Epithelial cell of esophagus (primary cell): ENCODE measurements at regions not wholly inside any gene's neighbourhood (a gene's known extent, or its start where the extent isn't known, plus 50 kb on each side); places are given as distances from the start of the nearest gene placed in this dataset.

Experiments
- DNase-seq: peaks from one replicate; pipeline ENCODE4 v3.0.0; 2010; ENCODE audit warnings: low read depth
- H3K4me3 ChIP-seq: 2 replicates; pipeline ENCODE4 v1.5.1; 2011; ENCODE audit warnings: mild to moderate bottlenecking, low read length, control low read depth
- TF ChIP-seq, protein P1 (sequence below): IDR thresholded peaks from 2 replicates; pipeline ENCODE4 v1.5.1; 2011; ENCODE audit warnings: low read depth, mild to moderate bottlenecking, low read length, control low read depth, inconsistent platforms; ENCODE audit not compliant: insufficient read depth; ENCODE audit errors: missing control alignments

DNA sequence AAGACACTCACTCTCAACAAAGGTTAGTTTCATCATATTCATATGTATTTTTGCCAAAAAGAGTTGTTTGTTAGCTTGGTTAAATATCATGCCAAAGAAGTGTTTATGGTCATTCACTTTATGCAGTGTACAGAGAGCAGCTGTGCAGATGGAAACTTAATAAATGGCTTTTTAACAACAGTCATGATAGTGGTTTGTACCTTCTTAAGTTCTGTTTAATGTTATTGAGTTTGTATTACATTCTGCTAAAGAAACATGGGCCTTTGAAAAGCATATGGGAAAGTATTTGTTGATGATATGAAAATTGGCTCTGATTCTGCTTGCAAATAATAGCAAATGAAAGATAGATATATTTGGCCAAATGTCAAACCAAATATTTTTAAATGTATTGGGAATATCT lies 607.3 kb downstream of the NCAM2 start:
- H3K4me3 ChIP-seq = no peak overlapping the region
- no peak for DNase-seq
- TF ChIP-seq, protein P1, sequence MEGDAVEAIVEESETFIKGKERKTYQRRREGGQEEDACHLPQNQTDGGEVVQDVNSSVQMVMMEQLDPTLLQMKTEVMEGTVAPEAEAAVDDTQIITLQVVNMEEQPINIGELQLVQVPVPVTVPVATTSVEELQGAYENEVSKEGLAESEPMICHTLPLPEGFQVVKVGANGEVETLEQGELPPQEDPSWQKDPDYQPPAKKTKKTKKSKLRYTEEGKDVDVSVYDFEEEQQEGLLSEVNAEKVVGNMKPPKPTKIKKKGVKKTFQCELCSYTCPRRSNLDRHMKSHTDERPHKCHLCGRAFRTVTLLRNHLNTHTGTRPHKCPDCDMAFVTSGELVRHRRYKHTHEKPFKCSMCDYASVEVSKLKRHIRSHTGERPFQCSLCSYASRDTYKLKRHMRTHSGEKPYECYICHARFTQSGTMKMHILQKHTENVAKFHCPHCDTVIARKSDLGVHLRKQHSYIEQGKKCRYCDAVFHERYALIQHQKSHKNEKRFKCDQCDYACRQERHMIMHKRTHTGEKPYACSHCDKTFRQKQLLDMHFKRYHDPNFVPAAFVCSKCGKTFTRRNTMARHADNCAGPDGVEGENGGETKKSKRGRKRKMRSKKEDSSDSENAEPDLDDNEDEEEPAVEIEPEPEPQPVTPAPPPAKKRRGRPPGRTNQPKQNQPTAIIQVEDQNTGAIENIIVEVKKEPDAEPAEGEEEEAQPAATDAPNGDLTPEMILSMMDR = no peak

DNA sequence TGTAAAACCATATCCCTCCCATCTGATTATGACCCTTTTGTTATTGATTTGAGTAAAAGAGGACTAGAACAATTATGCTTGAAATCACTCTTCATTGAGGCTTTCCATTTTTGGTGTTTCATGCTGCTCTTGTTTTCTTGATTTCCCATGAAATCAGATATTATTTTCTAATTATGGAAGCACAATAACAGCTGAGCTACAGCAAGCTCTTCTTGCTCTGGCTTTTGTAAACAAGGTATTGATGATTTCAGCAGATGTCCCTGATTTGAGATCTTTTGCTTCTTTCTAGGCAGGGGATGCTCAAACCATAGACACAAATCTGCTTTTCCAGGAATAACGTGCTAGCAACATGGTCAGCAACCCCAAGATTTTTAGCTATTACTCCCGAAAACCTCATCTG lies 607.8 kb downstream of the NCAM2 start:
- H3K4me3 ChIP-seq = no peak overlapping the region
- no peak for DNase-seq
- TF ChIP-seq, protein P1 = no peak

DNA sequence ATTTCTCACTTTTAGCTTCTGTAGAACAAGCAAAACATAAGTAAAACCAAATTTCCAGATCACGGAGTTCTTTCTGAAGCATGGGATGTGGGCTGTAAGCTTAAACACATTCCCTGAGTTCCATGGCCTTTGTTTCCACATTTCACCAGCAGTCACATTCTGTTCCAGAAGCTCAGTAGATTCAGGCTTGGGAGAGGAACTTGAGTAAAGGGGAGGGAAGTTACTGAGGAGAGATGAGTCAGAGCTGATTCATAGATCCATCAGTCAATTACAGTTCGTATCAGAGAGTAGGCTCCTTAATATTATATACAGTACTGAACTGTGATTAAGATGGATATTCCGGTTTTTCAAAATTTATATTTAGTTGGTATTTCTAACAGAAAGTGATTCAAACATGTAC lies 614.3 kb downstream of the NCAM2 start:
- DNase-seq = peak; percentile 23

DNA sequence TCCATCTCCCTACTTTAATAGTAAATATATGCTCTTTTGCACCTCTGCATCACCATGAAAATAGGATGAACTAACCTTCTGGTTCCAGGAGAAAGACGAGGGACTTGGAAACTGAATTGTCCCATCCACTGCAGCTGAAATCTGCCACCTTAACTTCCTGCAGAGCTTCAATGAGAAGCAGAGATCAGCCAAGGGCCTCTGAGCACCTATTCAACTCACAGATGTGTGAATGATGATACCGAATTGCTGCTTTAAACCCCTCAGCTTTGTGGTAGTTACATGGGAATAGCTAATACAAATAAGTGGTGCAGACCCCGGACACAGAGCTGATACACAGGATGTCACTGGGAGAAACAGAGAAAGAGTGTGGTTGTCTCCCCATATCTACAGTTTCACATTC lies 616.8 kb downstream of the NCAM2 start:
- TF ChIP-seq, protein P1 = no peak
- no peak for DNase-seq
- no peak overlapping the region for H3K4me3 ChIP-seq

More for the DNA sequence above, 614.3 kb downstream of the NCAM2 start:
- TF ChIP-seq, protein P1 = no peak
- H3K4me3 ChIP-seq = no peak overlapping the region

- H3K4me3 ChIP-seq = no peak overlapping the region
- DNase-seq = no peak
- TF ChIP-seq, protein P1 = no peak
Measured at GRCh38 chr21:21622460-21623234, 624.4 kb downstream of the NCAM2 start.

GRCh38 chr21:21624674-21625073 lies 626.5 kb downstream of the NCAM2 start:
- DNase-seq = no peak
- TF ChIP-seq, protein P1 = no peak

DNA sequence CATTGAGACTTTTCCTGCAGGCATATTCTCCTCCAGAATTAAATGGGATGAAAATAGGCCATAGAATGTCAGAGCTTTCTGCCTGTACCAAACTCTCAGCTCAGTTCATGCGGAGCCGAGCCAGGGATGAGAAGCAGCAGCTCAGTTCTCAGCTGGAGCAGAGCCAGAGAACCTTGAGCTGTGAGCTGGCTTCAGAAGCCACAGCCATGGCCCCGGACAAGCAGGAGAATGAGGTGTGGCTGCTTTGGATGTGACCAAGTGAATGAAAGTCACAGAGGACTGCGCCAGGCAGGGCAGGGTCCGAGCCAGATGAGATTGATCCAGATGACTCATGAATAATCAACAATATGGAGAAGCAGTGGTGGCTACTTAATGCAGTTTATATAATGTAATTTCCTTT lies 633.8 kb downstream of the NCAM2 start:
- no peak overlapping the region for H3K4me3 ChIP-seq
- no peak for DNase-seq
- TF ChIP-seq, protein P1 = no peak

More at GRCh38 chr21:21624674-21625073, 626.5 kb downstream of the NCAM2 start:
- H3K4me3 ChIP-seq = no peak overlapping the region
